ENCODE measurements at regions not wholly inside any gene's neighbourhood (a gene's known extent, or its start where the extent isn't known, plus 50 kb on each side); places are given as distances from the start of the nearest gene placed in this dataset.

GRCh38 chr13:74298923-74299322 lies 164.7 kb upstream of the KLF12 start:
- TF ChIP-seq CTCF (IDR thresholded peaks at IDR 0.05; ENCODE audit: borderline replicate concordance) = no peak
- H3K27ac ChIP-seq (replicated peaks) = no peak overlapping the region
- DNase-seq = no peak
- H3K4me1 ChIP-seq = no peaks in the 10 kb centered on the region
- no peaks in the 10 kb centered on the region for H3K27me3 ChIP-seq (ENCODE audit: low read depth)
- no peaks in the 10 kb centered on the region for H3K36me3 ChIP-seq
- H3K4me3 ChIP-seq = no peak overlapping the region
- no peaks in the 10 kb centered on the region for H3K9me3 ChIP-seq (replicated peaks)
- intact Hi-C loops (cut with micrococcal nuclease) = no loop called here

- peaks cover 30% of the 10 kb centered on the region for H3K4me1 ChIP-seq
- H3K27me3 ChIP-seq (ENCODE audit: low read depth) = no peaks in the 10 kb centered on the region
- peak overlapping the region; percentile 52 for H3K4me3 ChIP-seq
- H3K27ac ChIP-seq (replicated peaks) = peak overlapping the region; percentile 24
- DNase-seq = no peak
- no peak for TF ChIP-seq CTCF (IDR thresholded peaks at IDR 0.05; ENCODE audit: borderline replicate concordance)
- H3K9me3 ChIP-seq (replicated peaks) = no peaks in the 10 kb centered on the region
- intact Hi-C loops (cut with micrococcal nuclease) = loop anchor here (10.0 kb wide), 1 partner anchor 455 kb away; no protein-coding TSS in a partner anchor
- no peaks in the 10 kb centered on the region for H3K36me3 ChIP-seq
Measured at GRCh38 chr13:74289861-74290773, 155.9 kb upstream of the KLF12 start.

- no peak overlapping the region for H3K27ac ChIP-seq (replicated peaks)
- DNase-seq = no peak
- intact Hi-C loops (cut with micrococcal nuclease) = loop anchor here (10.0 kb wide), 1 partner anchor 454 kb away; no protein-coding TSS in a partner anchor
- no peak overlapping the region for H3K4me3 ChIP-seq
- no peaks in the 10 kb centered on the region for H3K27me3 ChIP-seq (ENCODE audit: low read depth)
- TF ChIP-seq CTCF (IDR thresholded peaks at IDR 0.05; ENCODE audit: borderline replicate concordance) = no peak
- no peaks in the 10 kb centered on the region for H3K9me3 ChIP-seq (replicated peaks)
- peaks cover 30% of the 10 kb centered on the region for H3K4me1 ChIP-seq
- no peaks in the 10 kb centered on the region for H3K36me3 ChIP-seq
Measured at GRCh38 chr13:74289107-74289506, 154.9 kb upstream of the KLF12 start.

- no peak for TF ChIP-seq CTCF (IDR thresholded peaks at IDR 0.05; ENCODE audit: borderline replicate concordance)
- Histone ChIP-seq H3K4me3 (peak overlapping the region; percentile 54), H3K36me3 (no peaks in the 10 kb centered on the region), H3K4me1 (peaks cover 30% of the 10 kb centered on the region), H3K27me3 (ENCODE audit: low read depth) (no peaks in the 10 kb centered on the region), H3K27ac (replicated peaks) (peak overlapping the region; percentile 60), H3K9me3 (replicated peaks) (no peaks in the 10 kb centered on the region)
- intact Hi-C loops (cut with micrococcal nuclease) = loop anchor here (10.0 kb wide), 1 partner anchor 454 kb away; no protein-coding TSS in a partner anchor
- DNase-seq = peak; percentile 26
Measured at GRCh38 chr13:74288361-74288911, 154.2 kb upstream of the KLF12 start.

- Histone ChIP-seq H3K4me1 (peaks cover 30% of the 10 kb centered on the region), H3K27ac (replicated peaks) (no peak overlapping the region), H3K36me3 (no peaks in the 10 kb centered on the region), H3K4me3 (peak overlapping the region; percentile 54), H3K9me3 (replicated peaks) (no peaks in the 10 kb centered on the region), H3K27me3 (ENCODE audit: low read depth) (no peaks in the 10 kb centered on the region)
- intact Hi-C loops (cut with micrococcal nuclease) = loop anchor here (10.0 kb wide), 1 partner anchor 453 kb away; no protein-coding TSS in a partner anchor
- TF ChIP-seq CTCF (IDR thresholded peaks at IDR 0.05; ENCODE audit: borderline replicate concordance) = no peak
- DNase-seq = peak; percentile 71
Measured at GRCh38 chr13:74287724-74288169, 153.5 kb upstream of the KLF12 start.
